A673 (cell line): ENCODE measurements at regions not wholly inside any gene's neighbourhood (a gene's known extent, or its start where the extent isn't known, plus 50 kb on each side); places are given as distances from the start of the nearest gene placed in this dataset.

Source experiments
- EZH2 ChIP-seq: fragments of 200-600 bp; sonication (generic); IDR thresholded peaks from 2 replicates; pipeline ENCODE4 v1.6.1; 2017; ENCODE audit warnings: borderline replicate concordance, low read depth, mild to moderate bottlenecking, mixed read lengths, antibody characterized with exemption, low read length; ENCODE audit not compliant: poor library complexity, severe bottlenecking
- TF ChIP-seq, protein P1 (sequence below): fragments of 300-800, 200-600 bp; sonication (generic); conservative IDR thresholded peaks from 2 replicates; pipeline ENCODE4 v1.5.1; 2017; ENCODE audit warnings: low read depth, mild to moderate bottlenecking, antibody characterized with exemption, low read length, moderate library complexity, mixed read lengths

- TF ChIP-seq, protein P1, sequence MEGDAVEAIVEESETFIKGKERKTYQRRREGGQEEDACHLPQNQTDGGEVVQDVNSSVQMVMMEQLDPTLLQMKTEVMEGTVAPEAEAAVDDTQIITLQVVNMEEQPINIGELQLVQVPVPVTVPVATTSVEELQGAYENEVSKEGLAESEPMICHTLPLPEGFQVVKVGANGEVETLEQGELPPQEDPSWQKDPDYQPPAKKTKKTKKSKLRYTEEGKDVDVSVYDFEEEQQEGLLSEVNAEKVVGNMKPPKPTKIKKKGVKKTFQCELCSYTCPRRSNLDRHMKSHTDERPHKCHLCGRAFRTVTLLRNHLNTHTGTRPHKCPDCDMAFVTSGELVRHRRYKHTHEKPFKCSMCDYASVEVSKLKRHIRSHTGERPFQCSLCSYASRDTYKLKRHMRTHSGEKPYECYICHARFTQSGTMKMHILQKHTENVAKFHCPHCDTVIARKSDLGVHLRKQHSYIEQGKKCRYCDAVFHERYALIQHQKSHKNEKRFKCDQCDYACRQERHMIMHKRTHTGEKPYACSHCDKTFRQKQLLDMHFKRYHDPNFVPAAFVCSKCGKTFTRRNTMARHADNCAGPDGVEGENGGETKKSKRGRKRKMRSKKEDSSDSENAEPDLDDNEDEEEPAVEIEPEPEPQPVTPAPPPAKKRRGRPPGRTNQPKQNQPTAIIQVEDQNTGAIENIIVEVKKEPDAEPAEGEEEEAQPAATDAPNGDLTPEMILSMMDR, result no peak
- no peak for TF ChIP-seq EZH2
Measured at GRCh38 chr4:142933207-142933606, 87.1 kb upstream of the INPP4B start.
